OCI-LY3 (cell line): ENCODE measurements at regions not wholly inside any gene's neighbourhood (a gene's known extent, or its start where the extent isn't known, plus 50 kb on each side); places are given as distances from the start of the nearest gene placed in this dataset.

Experiments
- H2AFZ ChIP-seq: fragments of 200-600, 300-600 bp; shearing (Covaris generic); 2 replicates; pipeline ENCODE4 v1.6.0; 2014; ENCODE audit warnings: antibody characterized with exemption, low read depth, low read length
- H3K27ac ChIP-seq: fragments of 200-600, 300-600 bp; sonication (generic); 2 replicates; pipeline ENCODE4 v1.5.1; 2014; ENCODE audit warnings: mild to moderate bottlenecking, low read length, moderate library complexity, mixed read lengths
- H3K27me3 ChIP-seq: fragments of 200-600, 300-600 bp; sonication (generic); 2 replicates; pipeline ENCODE4 v1.6.1; 2014; ENCODE audit warnings: low read depth, low read length, mixed read lengths
- H3K36me3 ChIP-seq: fragments of 200-600, 300-600 bp; sonication (generic); replicated peaks from 2 replicates; pipeline ENCODE3; 2014; ENCODE audit warnings: low read depth, low read length, mixed read lengths
- H3K4me1 ChIP-seq: fragments of 300-600, 200-600 bp; sonication (generic); 2 replicates; pipeline ENCODE4 v1.6.1; 2014; ENCODE audit warnings: low read length, mixed read lengths
- H3K4me2 ChIP-seq: fragments of 200-600, 300-600 bp; sonication (generic); 2 replicates; pipeline ENCODE4 v1.6.1; 2014; ENCODE audit warnings: low read length, mixed read lengths
- H3K4me3 ChIP-seq: fragments of 300-600, 200-600 bp; sonication (generic); 2 replicates; pipeline ENCODE4 v1.5.1; 2014; ENCODE audit warnings: antibody characterized with exemption, mild to moderate bottlenecking, low read length, moderate library complexity
- H3K79me2 ChIP-seq: fragments of 300-600, 200-600 bp; shearing (Covaris generic); 2 replicates; pipeline ENCODE4 v1.6.1; 2014; ENCODE audit warnings: mild to moderate bottlenecking, low read length, mixed read lengths
- H3K9ac ChIP-seq: fragments of 300-600, 200-600 bp; shearing (Covaris generic); 2 replicates; pipeline ENCODE4 v1.6.0; 2014; ENCODE audit warnings: mild to moderate bottlenecking, low read length, moderate library complexity
- H3K9me3 ChIP-seq: fragments of 200-600, 300-600 bp; shearing (Covaris generic); 2 replicates; pipeline ENCODE4 v1.6.1; 2014; ENCODE audit warnings: low read length, mixed read lengths; ENCODE audit not compliant: insufficient read depth
- H4K20me1 ChIP-seq: fragments of 200-600, 300-600 bp; sonication (generic); 2 replicates; pipeline ENCODE4 v1.6.1; 2016; ENCODE audit warnings: low read length, mixed read lengths; ENCODE audit not compliant: insufficient read depth
- EZH2phosphoT487 ChIP-seq: fragments of 200-600 bp; shearing (Covaris generic); IDR thresholded peaks from 2 replicates; pipeline ENCODE4 v1.6.1; 2018; ENCODE audit warnings: antibody characterized with exemption, mixed run types, low read depth
- TF ChIP-seq, protein P1 (sequence below): fragments of 200-600, 300-600 bp; sonication (generic); IDR thresholded peaks from 2 replicates; pipeline ENCODE4 v1.5.1; 2014; ENCODE audit warnings: antibody characterized with exemption, low read length, low read depth

- Histone ChIP-seq H3K4me2 (no peak overlapping the region), H4K20me1 (no peaks in the 10 kb centered on the region)
Measured at GRCh38 chr5:98635656-98636055, 137.8 kb upstream of the RGMB start.

DNA sequence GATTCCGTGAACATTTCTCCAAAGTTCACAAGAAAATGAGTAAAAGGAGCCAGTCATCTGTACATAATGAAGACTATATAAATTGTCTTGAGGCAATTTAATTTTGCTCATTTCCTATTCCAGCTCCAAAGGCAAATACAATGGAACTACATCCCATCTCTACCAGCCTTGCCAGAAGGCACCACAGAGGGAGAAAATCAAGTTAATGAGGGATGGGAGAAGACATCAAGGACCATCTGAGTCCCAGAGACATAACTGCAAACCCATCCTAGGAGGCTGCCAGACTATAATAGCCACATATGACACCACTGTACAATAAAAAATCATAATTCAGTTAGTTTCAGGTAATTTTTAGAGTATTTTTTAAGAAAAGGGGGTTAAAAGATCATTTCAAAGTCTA is 136.3 kb upstream of the RGMB start:
- Histone ChIP-seq H4K20me1 (no peaks in the 10 kb centered on the region), H2AFZ (no peak overlapping the region), H3K9ac (no peak overlapping the region), H3K4me1 (no peaks in the 10 kb centered on the region), H3K36me3 (no peaks in the 10 kb centered on the region), H3K4me3 (no peak overlapping the region), H3K27me3 (no peaks in the 10 kb centered on the region), H3K27ac (no peak overlapping the region), H3K9me3 (no peaks in the 10 kb centered on the region), H3K79me2 (no peaks in the 10 kb centered on the region), H3K4me2 (no peak overlapping the region)
- TF ChIP-seq, protein P1, sequence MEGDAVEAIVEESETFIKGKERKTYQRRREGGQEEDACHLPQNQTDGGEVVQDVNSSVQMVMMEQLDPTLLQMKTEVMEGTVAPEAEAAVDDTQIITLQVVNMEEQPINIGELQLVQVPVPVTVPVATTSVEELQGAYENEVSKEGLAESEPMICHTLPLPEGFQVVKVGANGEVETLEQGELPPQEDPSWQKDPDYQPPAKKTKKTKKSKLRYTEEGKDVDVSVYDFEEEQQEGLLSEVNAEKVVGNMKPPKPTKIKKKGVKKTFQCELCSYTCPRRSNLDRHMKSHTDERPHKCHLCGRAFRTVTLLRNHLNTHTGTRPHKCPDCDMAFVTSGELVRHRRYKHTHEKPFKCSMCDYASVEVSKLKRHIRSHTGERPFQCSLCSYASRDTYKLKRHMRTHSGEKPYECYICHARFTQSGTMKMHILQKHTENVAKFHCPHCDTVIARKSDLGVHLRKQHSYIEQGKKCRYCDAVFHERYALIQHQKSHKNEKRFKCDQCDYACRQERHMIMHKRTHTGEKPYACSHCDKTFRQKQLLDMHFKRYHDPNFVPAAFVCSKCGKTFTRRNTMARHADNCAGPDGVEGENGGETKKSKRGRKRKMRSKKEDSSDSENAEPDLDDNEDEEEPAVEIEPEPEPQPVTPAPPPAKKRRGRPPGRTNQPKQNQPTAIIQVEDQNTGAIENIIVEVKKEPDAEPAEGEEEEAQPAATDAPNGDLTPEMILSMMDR, result no peak
- no peak for TF ChIP-seq EZH2phosphoT487

More at GRCh38 chr5:98635656-98636055, 137.8 kb upstream of the RGMB start:
- Histone ChIP-seq H2AFZ (no peak overlapping the region), H3K9ac (no peak overlapping the region), H3K36me3 (no peaks in the 10 kb centered on the region), H3K27me3 (no peaks in the 10 kb centered on the region), H3K9me3 (no peaks in the 10 kb centered on the region), H3K4me1 (no peaks in the 10 kb centered on the region), H3K27ac (no peak overlapping the region), H3K4me3 (no peak overlapping the region), H3K79me2 (no peaks in the 10 kb centered on the region)
- no peak for TF ChIP-seq EZH2phosphoT487
- TF ChIP-seq, protein P1, result no peak

DNA sequence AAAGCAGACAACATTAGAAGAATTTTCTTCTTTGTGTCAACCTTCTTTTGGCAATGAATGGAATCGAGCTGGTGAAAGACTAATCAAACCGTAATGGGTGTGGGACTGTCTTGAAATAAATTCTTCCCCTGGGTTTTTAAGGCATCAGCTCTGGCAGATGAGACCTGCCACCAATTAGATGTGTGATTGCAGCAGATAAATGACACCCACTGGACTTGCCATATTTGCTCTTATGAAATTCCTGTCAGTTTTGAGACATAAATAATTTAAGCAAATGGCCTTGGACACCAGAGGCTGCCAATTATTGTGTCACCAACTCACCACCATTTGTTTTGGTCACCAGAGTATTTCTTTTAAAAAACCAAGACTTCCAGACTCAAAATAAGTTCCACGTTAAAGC is 135.9 kb upstream of the RGMB start:
- TF ChIP-seq, protein P1, result no peak
- TF ChIP-seq EZH2phosphoT487, result no peak
- Histone ChIP-seq H3K27me3 (no peaks in the 10 kb centered on the region), H3K36me3 (no peaks in the 10 kb centered on the region), H3K79me2 (no peaks in the 10 kb centered on the region), H3K9ac (no peak overlapping the region), H3K4me2 (no peak overlapping the region), H3K4me3 (no peak overlapping the region), H4K20me1 (no peaks in the 10 kb centered on the region), H3K9me3 (no peaks in the 10 kb centered on the region), H3K27ac (no peak overlapping the region), H3K4me1 (no peaks in the 10 kb centered on the region), H2AFZ (no peak overlapping the region)

DNA sequence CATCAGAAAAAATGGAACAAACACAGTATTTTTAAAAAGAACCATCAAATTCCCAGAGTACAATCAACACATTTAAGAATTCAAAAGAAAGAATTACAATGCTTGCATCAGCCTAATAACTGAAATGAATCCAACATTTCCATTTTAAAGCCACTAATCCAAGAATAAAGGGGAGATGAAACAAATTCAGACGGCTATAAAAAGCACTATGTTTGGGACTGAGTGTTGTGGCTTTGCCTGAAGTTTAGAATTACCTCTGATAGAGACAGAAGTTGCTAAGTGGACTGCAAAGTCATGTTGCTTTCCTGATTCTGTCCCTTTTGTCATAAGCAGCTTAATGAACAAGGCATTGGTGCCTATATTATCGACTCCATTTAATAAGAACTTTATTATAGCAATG is 135.4 kb upstream of the RGMB start:
- H3K27ac ChIP-seq, result no peak overlapping the region
- no peak overlapping the region for H3K9ac ChIP-seq
- H3K79me2 ChIP-seq, result no peaks in the 10 kb centered on the region
- H3K4me1 ChIP-seq, result no peaks in the 10 kb centered on the region
- no peaks in the 10 kb centered on the region for H3K27me3 ChIP-seq
- H3K9me3 ChIP-seq, result no peaks in the 10 kb centered on the region
- no peak overlapping the region for H2AFZ ChIP-seq
- no peak overlapping the region for H3K4me2 ChIP-seq
- H3K36me3 ChIP-seq, result no peaks in the 10 kb centered on the region
- no peaks in the 10 kb centered on the region for H4K20me1 ChIP-seq
- H3K4me3 ChIP-seq, result no peak overlapping the region
- TF ChIP-seq EZH2phosphoT487, result no peak
- TF ChIP-seq, protein P1, result no peak
